PC-9 (cell line): ENCODE measurements at regions not wholly inside any gene's neighbourhood (a gene's known extent, or its start where the extent isn't known, plus 50 kb on each side); places are given as distances from the start of the nearest gene placed in this dataset.

Source experiments
- BruUV-seq: library from RNA; stranded (reverse); fragments of 400-500 nt; replicated peaks from 2 replicates; lab custom pipeline; 2021; lab: Mats Ljungman, UMichigan
- CTCF ChIA-PET: fragments of 300-600 bp; sonication (Branson Sonifier 250); formaldehyde crosslinking; loops from one replicate; lab custom pipeline; 2022; ENCODE audit warnings: antibody characterized with exemption; lab: Charles Lee
- POLR2A ChIA-PET: fragments of 300-600 bp; sonication (Branson Sonifier 250); formaldehyde crosslinking; loops from one replicate; lab custom pipeline; 2022; ENCODE audit warnings: antibody characterized with exemption; ENCODE audit not compliant: unreplicated experiment; lab: Charles Lee
- DNase-seq, 2 experiments: peaks; one replicate each; pipeline versions ENCODE4 v3.0.0 to v3.0.0-alpha.2; 2015 to 2022; ENCODE audit warnings: mixed read lengths in 1 of 2
- H2AFZ ChIP-seq: fragments of 200-600 bp; sonication (generic); 2 replicates; pipeline ENCODE4 v1.8.1; 2017; ENCODE audit warnings: antibody characterized with exemption
- H3F3A ChIP-seq: fragments of 200-600 bp; sonication (generic); 2 replicates; pipeline ENCODE4 v1.8.1; 2017; ENCODE audit warnings: antibody characterized with exemption, mild to moderate bottlenecking, low read depth; ENCODE audit not compliant: insufficient read depth
- H3K27ac ChIP-seq: fragments of 200-600 bp; sonication (generic); 2 replicates; pipeline ENCODE4 v1.6.1; 2016; ENCODE audit warnings: mixed run types
- H3K27me3 ChIP-seq: fragments of 200-600 bp; sonication (generic); 2 replicates; pipeline ENCODE4 v1.6.1; 2016; ENCODE audit warnings: low read depth, mixed run types; ENCODE audit not compliant: insufficient read depth
- H3K36me3 ChIP-seq: fragments of 200-600 bp; sonication (generic); 2 replicates; pipeline ENCODE4 v1.6.1; 2016; ENCODE audit warnings: low read depth, mixed run types
- H3K4me1 ChIP-seq: fragments of 200-600 bp; sonication (generic); replicated peaks from 2 replicates; pipeline ENCODE4 v1.6.1; 2016; ENCODE audit warnings: mixed run types; ENCODE audit not compliant: insufficient read depth
- H3K4me2 ChIP-seq: fragments of 200-600 bp; sonication (generic); 2 replicates; pipeline ENCODE4 v1.6.1; 2017; ENCODE audit warnings: mixed run types
- H3K4me3 ChIP-seq: fragments of 200-600 bp; sonication (generic); 2 replicates; pipeline ENCODE4 v1.6.1; 2016; ENCODE audit warnings: mixed run types
- H3K79me2 ChIP-seq: fragments of 200-600 bp; sonication (generic); 2 replicates; pipeline ENCODE4 v1.6.1; 2017; ENCODE audit warnings: low read depth, mixed run types
- H3K9me2 ChIP-seq: fragments of 200-600 bp; sonication (generic); 2 replicates; pipeline ENCODE4 v1.8.1; 2017; ENCODE audit warnings: mild to moderate bottlenecking; ENCODE audit not compliant: insufficient read depth
- H3K9me3 ChIP-seq: fragments of 200-600 bp; sonication (generic); 2 replicates; pipeline ENCODE4 v1.8.1; 2016; ENCODE audit warnings: low read depth; ENCODE audit not compliant: insufficient read depth
- H4K20me1 ChIP-seq: fragments of 200-600 bp; sonication (generic); 2 replicates; pipeline ENCODE4 v1.8.1; 2017; ENCODE audit not compliant: insufficient read depth
- CTCF ChIP-seq: fragments of 200-600 bp; sonication (generic); conservative IDR thresholded peaks from 2 replicates; pipeline ENCODE4 v1.6.1; 2017; ENCODE audit warnings: mixed run types, antibody characterized with exemption, mild to moderate bottlenecking, moderate library complexity
- EZH2 ChIP-seq: fragments of 200-600 bp; sonication (generic); IDR thresholded peaks from 2 replicates; pipeline ENCODE4 v1.8.0; 2017; ENCODE audit warnings: antibody characterized with exemption, low read depth
- intact Hi-C: fragments of 100-400 bp; cut with micrococcal nuclease; formaldehyde crosslinking; loops from one replicate; pipeline ENCODE4 v1.10.0; 2022; ENCODE audit not compliant: unreplicated experiment

GRCh38 chr11:128389461-128389976 lies 197.8 kb downstream of the ETS1 start:
- intact Hi-C loops, result no loop called here
- H3F3A ChIP-seq, result no peaks in the 10 kb centered on the region
- no TSS peak for BruUV-seq
- H3K4me1 ChIP-seq, result no peaks in the 10 kb centered on the region
- no peaks in the 10 kb centered on the region for H3K9me3 ChIP-seq
- no peak overlapping the region for H3K4me3 ChIP-seq
- no peak for TF ChIP-seq CTCF
- TF ChIP-seq EZH2, result no peak
- H3K27ac ChIP-seq, result no peak overlapping the region
- POLR2A ChIA-PET, result no interaction called here
- no peak for DNase-seq
- H4K20me1 ChIP-seq, result no peaks in the 10 kb centered on the region
- no peaks in the 10 kb centered on the region for H3K9me2 ChIP-seq
- CTCF ChIA-PET, result no interaction called here
- no peak overlapping the region for H2AFZ ChIP-seq
- H3K4me2 ChIP-seq, result no peak overlapping the region
- H3K27me3 ChIP-seq, result no peaks in the 10 kb centered on the region
- H3K36me3 ChIP-seq, result no peaks in the 10 kb centered on the region
- H3K79me2 ChIP-seq, result no peaks in the 10 kb centered on the region

GRCh38 chr11:128388206-128388815 lies 199.0 kb downstream of the ETS1 start:
- Histone ChIP-seq H3K9me3 (no peaks in the 10 kb centered on the region), H3K36me3 (no peaks in the 10 kb centered on the region), H3K27me3 (no peaks in the 10 kb centered on the region), H3K9me2 (no peaks in the 10 kb centered on the region), H3K4me2 (no peak overlapping the region), H3K27ac (no peak overlapping the region), H3F3A (no peaks in the 10 kb centered on the region), H4K20me1 (no peaks in the 10 kb centered on the region), H3K4me3 (no peak overlapping the region), H3K79me2 (no peaks in the 10 kb centered on the region), H3K4me1 (no peaks in the 10 kb centered on the region), H2AFZ (no peak overlapping the region)
- TF ChIP-seq CTCF (no peak), EZH2 (no peak)
- ChIA-PET POLR2A (no interaction called here), CTCF (no interaction called here)
- DNase-seq, result no peak
- intact Hi-C loops, result no loop called here
- BruUV-seq, result no TSS peak

- Histone ChIP-seq H3K9me2 (no peaks in the 10 kb centered on the region), H3F3A (no peaks in the 10 kb centered on the region), H3K4me3 (no peak overlapping the region), H3K36me3 (no peaks in the 10 kb centered on the region), H3K4me1 (peaks cover 7% of the 10 kb centered on the region; the same call in 1 of the 2 replicates), H3K79me2 (no peaks in the 10 kb centered on the region), H3K27ac (no peak overlapping the region), H4K20me1 (no peaks in the 10 kb centered on the region), H3K9me3 (no peaks in the 10 kb centered on the region), H3K4me2 (no peak overlapping the region), H3K27me3 (no peaks in the 10 kb centered on the region), H2AFZ (no peak overlapping the region)
- TF ChIP-seq EZH2 (no peak), CTCF (no peak)
- BruUV-seq, result no TSS peak
- ChIA-PET CTCF (no interaction called here), POLR2A (no interaction called here)
- peak in 1 of 2 experiments; percentile 37 for DNase-seq
- intact Hi-C loops, result no loop called here
Measured at GRCh38 chr11:128379587-128380580, 207.5 kb downstream of the ETS1 start.
